ENCODE measurements at regions not wholly inside any gene's neighbourhood (a gene's known extent, or its start where the extent isn't known, plus 50 kb on each side); places are given as distances from the start of the nearest gene placed in this dataset.

DNA sequence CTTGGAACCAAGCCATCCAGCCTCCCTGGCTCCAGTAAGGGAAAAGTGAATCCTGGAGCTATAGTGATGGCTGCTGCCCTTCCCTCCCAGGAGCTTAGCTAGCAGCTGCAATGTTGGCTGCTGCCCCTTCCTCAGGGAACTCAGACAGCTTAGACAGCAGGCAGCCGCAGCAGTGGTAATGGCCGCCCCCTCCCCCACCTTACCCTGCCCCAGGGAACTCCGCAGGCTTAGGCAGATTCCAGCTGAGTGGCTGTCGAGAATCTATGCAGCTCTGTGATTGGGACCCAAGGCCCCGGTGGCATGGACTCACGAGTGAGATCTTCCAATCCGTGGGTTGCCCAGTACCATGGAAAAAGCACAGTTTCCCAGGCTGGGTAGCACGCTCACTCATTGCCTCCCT is 378.6 kb downstream of the NNT start:
- no TSS peak for BruUV-seq (replicated peaks)
- H3K27me3 ChIP-seq (ENCODE audit: control insufficient read depth, insufficient read depth, low read length): no peaks in the 10 kb centered on the region
- TF ChIP-seq, protein P1, sequence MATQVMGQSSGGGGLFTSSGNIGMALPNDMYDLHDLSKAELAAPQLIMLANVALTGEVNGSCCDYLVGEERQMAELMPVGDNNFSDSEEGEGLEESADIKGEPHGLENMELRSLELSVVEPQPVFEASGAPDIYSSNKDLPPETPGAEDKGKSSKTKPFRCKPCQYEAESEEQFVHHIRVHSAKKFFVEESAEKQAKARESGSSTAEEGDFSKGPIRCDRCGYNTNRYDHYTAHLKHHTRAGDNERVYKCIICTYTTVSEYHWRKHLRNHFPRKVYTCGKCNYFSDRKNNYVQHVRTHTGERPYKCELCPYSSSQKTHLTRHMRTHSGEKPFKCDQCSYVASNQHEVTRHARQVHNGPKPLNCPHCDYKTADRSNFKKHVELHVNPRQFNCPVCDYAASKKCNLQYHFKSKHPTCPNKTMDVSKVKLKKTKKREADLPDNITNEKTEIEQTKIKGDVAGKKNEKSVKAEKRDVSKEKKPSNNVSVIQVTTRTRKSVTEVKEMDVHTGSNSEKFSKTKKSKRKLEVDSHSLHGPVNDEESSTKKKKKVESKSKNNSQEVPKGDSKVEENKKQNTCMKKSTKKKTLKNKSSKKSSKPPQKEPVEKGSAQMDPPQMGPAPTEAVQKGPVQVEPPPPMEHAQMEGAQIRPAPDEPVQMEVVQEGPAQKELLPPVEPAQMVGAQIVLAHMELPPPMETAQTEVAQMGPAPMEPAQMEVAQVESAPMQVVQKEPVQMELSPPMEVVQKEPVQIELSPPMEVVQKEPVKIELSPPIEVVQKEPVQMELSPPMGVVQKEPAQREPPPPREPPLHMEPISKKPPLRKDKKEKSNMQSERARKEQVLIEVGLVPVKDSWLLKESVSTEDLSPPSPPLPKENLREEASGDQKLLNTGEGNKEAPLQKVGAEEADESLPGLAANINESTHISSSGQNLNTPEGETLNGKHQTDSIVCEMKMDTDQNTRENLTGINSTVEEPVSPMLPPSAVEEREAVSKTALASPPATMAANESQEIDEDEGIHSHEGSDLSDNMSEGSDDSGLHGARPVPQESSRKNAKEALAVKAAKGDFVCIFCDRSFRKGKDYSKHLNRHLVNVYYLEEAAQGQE (IDR thresholded peaks at IDR 0.05; ENCODE audit: insufficient read depth in 1 of 2, low read depth in 2 of 2, low read length in 1 of 2): no peak
- TF ChIP-seq, protein P2, sequence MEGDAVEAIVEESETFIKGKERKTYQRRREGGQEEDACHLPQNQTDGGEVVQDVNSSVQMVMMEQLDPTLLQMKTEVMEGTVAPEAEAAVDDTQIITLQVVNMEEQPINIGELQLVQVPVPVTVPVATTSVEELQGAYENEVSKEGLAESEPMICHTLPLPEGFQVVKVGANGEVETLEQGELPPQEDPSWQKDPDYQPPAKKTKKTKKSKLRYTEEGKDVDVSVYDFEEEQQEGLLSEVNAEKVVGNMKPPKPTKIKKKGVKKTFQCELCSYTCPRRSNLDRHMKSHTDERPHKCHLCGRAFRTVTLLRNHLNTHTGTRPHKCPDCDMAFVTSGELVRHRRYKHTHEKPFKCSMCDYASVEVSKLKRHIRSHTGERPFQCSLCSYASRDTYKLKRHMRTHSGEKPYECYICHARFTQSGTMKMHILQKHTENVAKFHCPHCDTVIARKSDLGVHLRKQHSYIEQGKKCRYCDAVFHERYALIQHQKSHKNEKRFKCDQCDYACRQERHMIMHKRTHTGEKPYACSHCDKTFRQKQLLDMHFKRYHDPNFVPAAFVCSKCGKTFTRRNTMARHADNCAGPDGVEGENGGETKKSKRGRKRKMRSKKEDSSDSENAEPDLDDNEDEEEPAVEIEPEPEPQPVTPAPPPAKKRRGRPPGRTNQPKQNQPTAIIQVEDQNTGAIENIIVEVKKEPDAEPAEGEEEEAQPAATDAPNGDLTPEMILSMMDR (IDR thresholded peaks at IDR 0.05): no peak
- TF ChIP-seq TCF7L2 (IDR thresholded peaks at IDR 0.05; ENCODE audit: low read depth, low read length) (no peak), SIN3A (IDR thresholded peaks at IDR 0.05; ENCODE audit: borderline replicate concordance, insufficient read depth, low read depth, low read length) (no peak), POLR2AphosphoS5 (IDR thresholded peaks at IDR 0.05; ENCODE audit: low read depth, low read length) (no peak)
- in situ Hi-C loops (cut with HindIII; ENCODE audit: low pct_unique_long_range_greater_than_20kb, low sequenced_read_pairs) (no loop called here), intact Hi-C loops (cut with micrococcal nuclease; ENCODE audit: unreplicated experiment) (no loop called here)
- no peak overlapping the region for H3K4me3 ChIP-seq (ENCODE audit: low read depth in 2 of 2, low read length in 2 of 2)
- H3K27ac ChIP-seq (ENCODE audit: low read length): no peak overlapping the region
- ChIA-PET POLR2A (no interaction called here), CTCF (no interaction called here)
- H3K9me3 ChIP-seq (ENCODE audit: control insufficient read depth, insufficient read depth, low read depth, low read length): no peaks in the 10 kb centered on the region
- DNase-seq (ENCODE audit: low read depth, low spot score) (no peak), ATAC-seq (no peak)
- H3K36me3 ChIP-seq (ENCODE audit: control insufficient read depth, insufficient read depth, low read length): no peaks in the 10 kb centered on the region
- H3K4me1 ChIP-seq (ENCODE audit: control insufficient read depth, insufficient read depth, low read length): no peaks in the 10 kb centered on the region

DNA sequence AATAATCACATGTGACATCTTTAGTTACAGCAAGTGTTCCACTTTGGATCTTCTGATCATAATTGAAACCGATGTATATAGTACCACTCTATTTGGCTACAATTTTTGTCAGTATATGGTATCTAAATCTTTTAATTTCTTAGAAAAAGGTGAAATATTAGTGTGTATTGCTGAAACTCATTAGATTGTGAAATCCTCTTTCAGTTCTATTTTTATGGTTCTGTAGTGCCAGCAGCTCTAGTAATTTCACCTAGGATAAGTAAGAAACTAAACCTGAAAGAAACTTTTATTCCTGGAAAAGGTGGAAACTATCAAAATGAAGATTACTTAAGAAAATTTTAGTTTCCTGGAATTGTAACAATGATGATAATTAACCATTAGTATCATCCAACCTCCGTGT is 370.9 kb downstream of the NNT start:
- Histone ChIP-seq H3K4me1 (ENCODE audit: control insufficient read depth, insufficient read depth, low read length) (no peaks in the 10 kb centered on the region), H3K27ac (ENCODE audit: low read length) (no peak overlapping the region), H3K9me3 (ENCODE audit: control insufficient read depth, insufficient read depth, low read depth, low read length) (no peaks in the 10 kb centered on the region), H3K36me3 (ENCODE audit: control insufficient read depth, insufficient read depth, low read length) (no peaks in the 10 kb centered on the region), H3K4me3 (ENCODE audit: low read depth in 2 of 2, low read length in 2 of 2) (no peak overlapping the region), H3K27me3 (ENCODE audit: control insufficient read depth, insufficient read depth, low read length) (no peaks in the 10 kb centered on the region)
- BruUV-seq (replicated peaks): no TSS peak
- no peak for DNase-seq (ENCODE audit: low read depth, low spot score)
- intact Hi-C loops (cut with micrococcal nuclease; ENCODE audit: unreplicated experiment): no loop called here
- ATAC-seq: no peak
- in situ Hi-C loops (cut with HindIII; ENCODE audit: low pct_unique_long_range_greater_than_20kb, low sequenced_read_pairs): no loop called here
- ChIA-PET POLR2A (no interaction called here), CTCF (no interaction called here)
- TF ChIP-seq POLR2AphosphoS5 (IDR thresholded peaks at IDR 0.05; ENCODE audit: low read depth, low read length): no peak
- TF ChIP-seq, protein P1 (IDR thresholded peaks at IDR 0.05; ENCODE audit: insufficient read depth in 1 of 2, low read depth in 2 of 2, low read length in 1 of 2): no peak
- TF ChIP-seq, protein P2 (IDR thresholded peaks at IDR 0.05): no peak
- TF ChIP-seq TCF7L2 (IDR thresholded peaks at IDR 0.05; ENCODE audit: low read depth, low read length): no peak
- TF ChIP-seq SIN3A (IDR thresholded peaks at IDR 0.05; ENCODE audit: borderline replicate concordance, insufficient read depth, low read depth, low read length): no peak
